ENCODE measurements at regions not wholly inside any gene's neighbourhood (a gene's known extent, or its start where the extent isn't known, plus 50 kb on each side); places are given as distances from the start of the nearest gene placed in this dataset.

DNA sequence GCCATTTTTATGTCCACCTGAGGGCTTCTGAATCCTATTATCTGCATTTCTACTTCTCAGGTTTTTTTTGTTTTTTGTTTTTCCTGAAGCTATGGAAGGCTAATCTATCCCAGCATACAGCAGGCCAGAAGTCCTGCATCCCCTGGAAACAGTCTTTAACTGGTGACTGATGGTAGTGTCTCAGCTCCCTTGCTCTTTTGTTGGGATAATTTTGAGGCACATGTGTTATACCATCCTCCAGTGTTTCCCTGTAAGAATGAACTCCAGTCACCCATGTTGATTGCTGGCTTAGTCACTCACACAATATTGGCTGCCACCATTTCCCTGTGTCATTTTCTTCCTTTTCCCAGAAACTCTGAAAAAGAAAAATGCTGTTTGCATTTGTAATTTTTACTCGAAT lies 1094.0 kb upstream of the LRRN3 start:
- TF ChIP-seq, protein P1, sequence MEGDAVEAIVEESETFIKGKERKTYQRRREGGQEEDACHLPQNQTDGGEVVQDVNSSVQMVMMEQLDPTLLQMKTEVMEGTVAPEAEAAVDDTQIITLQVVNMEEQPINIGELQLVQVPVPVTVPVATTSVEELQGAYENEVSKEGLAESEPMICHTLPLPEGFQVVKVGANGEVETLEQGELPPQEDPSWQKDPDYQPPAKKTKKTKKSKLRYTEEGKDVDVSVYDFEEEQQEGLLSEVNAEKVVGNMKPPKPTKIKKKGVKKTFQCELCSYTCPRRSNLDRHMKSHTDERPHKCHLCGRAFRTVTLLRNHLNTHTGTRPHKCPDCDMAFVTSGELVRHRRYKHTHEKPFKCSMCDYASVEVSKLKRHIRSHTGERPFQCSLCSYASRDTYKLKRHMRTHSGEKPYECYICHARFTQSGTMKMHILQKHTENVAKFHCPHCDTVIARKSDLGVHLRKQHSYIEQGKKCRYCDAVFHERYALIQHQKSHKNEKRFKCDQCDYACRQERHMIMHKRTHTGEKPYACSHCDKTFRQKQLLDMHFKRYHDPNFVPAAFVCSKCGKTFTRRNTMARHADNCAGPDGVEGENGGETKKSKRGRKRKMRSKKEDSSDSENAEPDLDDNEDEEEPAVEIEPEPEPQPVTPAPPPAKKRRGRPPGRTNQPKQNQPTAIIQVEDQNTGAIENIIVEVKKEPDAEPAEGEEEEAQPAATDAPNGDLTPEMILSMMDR (IDR thresholded peaks at IDR 0.05): no peak
- no peak for DNase-seq (ENCODE audit: low spot score)
- ATAC-seq (ENCODE audit: low FRiP score): no peak

DNA sequence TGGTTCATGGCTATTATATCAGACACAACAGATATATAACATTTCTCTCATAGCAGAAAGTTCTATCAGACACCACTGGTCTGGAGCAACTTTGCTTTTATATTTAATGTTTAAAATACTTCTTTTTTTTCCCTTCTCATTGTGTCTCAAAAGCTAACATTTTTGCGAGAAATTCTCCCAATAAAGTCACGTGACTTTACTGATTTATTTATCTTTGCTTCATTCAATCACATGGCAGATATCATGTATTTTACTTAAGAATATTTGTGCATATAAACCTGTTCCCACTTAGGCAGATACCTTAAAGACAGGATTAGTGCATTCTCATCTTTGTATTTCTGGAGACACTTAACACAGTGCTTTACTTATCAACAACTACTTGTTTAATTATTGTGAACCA lies 1093.1 kb upstream of the LRRN3 start:
- ATAC-seq (ENCODE audit: low FRiP score): no peak
- no peak for DNase-seq (ENCODE audit: low spot score)
- TF ChIP-seq, protein P1 (IDR thresholded peaks at IDR 0.05): no peak

GRCh38 chr7:110001254-110001938 lies 1089.5 kb upstream of the LRRN3 start:
- TF ChIP-seq, protein P1 (IDR thresholded peaks at IDR 0.05): no peak
- ATAC-seq (ENCODE audit: low FRiP score) (no peak), DNase-seq (ENCODE audit: low spot score) (no peak)

- DNase-seq (ENCODE audit: low spot score): no peak
- no peak for ATAC-seq (ENCODE audit: low FRiP score)
- TF ChIP-seq, protein P1 (IDR thresholded peaks at IDR 0.05): no peak
These were observed 1087.1 kb upstream of the LRRN3 start for GRCh38 chr7:110003827-110004226.

DNA sequence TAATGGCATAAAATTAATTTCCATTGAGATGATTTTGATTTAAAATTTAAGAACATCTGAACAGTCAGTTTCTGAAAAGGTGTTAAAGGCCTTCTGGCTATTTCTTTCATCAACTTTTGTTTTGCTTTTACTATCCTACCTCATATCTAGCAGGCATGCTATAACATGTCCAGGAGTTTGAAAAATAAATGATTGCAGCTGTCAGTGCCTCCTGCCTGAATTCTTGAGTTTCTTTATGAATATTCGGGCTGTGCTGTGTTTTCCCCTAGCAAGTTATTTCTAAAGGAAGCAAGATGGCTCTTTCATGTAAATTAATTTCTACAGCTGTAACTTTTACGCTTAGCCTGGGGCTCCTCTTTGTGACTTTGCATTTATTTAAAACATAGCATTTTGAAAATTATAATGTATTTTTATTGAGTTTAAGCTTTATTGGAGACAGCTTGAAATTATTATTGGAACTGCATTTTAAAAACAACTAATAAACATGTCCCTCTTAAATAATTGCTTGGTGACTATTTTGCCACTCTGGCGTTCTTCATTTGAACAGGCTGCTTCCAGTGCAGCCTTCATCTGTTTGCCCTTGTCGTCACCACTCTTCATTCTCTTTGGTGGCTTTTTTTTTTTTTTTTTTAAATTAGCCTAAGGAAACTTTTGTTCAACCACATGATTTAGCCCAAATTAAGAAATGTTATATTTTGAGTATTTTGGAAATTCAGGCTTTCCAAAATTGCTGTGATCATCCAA lies 1083.4 kb upstream of the LRRN3 start:
- TF ChIP-seq, protein P1 (IDR thresholded peaks at IDR 0.05): no peak
- no peak for DNase-seq (ENCODE audit: low spot score)
- no peak for ATAC-seq (ENCODE audit: low FRiP score)

GRCh38 chr7:110010359-110010758 lies 1080.6 kb upstream of the LRRN3 start:
- TF ChIP-seq, protein P1 (IDR thresholded peaks at IDR 0.05): no peak
- DNase-seq (ENCODE audit: low spot score) (no peak), ATAC-seq (ENCODE audit: low FRiP score) (no peak)

- no peak for ATAC-seq (ENCODE audit: low FRiP score)
- TF ChIP-seq, protein P1 (IDR thresholded peaks at IDR 0.05): no peak
- no peak for DNase-seq (ENCODE audit: low spot score)
These were observed 1073.5 kb upstream of the LRRN3 start for GRCh38 chr7:110017405-110017804.
